DMS 273 treated with DMSO at 0.1 percent for 48 hours (cell line): ENCODE measurements at regions not wholly inside any gene's neighbourhood (a gene's known extent, or its start where the extent isn't known, plus 50 kb on each side); places are given as distances from the start of the nearest gene placed in this dataset.
"Not testable (repeated sequence)": the region's sequence is repeated elsewhere in the genome, so short reads cannot be mapped to it uniquely, and the experiment has no call there.

Source experiments
- DNase-seq: peaks from one replicate; lab custom pipeline; 2025; lab: John Stamatoyannopoulos, UW

DNA sequence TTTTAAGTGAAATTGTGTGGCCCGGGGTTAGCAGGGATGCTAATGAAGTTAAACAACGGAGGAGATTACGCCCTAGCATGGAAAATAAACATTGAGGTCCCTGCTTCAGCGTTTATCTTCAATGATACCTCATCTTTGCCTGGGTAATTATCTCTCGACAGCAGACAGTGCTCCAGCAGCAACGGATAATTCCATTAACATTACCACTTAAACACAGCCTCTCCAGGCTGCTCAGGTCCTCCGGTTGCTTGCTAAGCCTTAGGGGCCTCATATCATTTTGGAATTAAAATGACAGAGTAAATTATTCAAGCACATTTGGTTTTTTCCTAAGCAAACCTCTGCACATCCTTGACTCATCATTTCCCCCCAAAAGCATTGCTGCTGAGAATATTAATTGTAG is 281.5 kb upstream of the KLF3 start:
- DNase-seq: no peak

GRCh38 chr4:38383646-38384121 is 280.3 kb upstream of the KLF3 start:
- DNase-seq: no peak

DNA sequence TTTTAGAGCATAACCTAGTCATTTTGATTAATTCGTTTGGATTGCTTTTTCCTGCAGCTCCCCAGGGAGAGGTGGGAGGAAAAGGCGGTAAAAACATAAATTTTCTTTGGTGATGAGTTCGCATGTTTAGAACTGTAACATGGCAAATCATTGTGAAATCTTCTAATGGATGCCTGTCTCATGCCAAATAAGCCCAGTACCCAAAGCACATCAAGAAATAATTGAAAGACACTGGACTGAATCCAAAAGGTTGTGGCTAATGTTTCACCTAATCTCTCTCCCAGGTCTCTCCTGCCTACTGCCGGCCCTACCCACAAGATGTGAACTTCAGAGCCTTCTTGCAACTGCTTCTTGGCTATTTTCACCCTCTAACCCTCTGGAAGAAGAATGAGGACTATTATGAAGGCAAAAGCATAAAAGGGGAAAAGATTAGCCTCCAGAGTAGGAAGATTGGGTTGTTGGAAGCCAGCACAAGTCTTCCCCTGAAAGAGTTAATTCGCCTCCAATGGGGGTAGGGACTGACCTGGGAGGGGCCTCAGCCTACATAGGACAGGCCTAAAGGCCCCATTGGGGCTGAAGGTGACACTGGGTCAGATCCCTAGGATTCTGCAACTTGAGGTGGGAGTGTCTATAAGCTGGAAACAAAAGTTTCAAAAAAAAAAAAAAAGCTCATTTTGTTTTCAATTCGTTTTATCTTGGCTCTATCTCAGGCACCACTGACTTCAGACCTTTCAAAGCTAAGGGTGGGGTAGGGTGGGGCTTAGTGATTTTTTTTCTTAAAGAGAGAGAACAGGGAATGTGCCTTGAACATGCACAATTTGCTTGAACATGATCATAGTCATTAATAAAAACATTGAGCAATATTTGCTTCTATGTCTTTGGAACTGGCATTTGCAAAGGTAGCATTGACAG is 278.6 kb upstream of the KLF3 start:
- DNase-seq: no peak

DNA sequence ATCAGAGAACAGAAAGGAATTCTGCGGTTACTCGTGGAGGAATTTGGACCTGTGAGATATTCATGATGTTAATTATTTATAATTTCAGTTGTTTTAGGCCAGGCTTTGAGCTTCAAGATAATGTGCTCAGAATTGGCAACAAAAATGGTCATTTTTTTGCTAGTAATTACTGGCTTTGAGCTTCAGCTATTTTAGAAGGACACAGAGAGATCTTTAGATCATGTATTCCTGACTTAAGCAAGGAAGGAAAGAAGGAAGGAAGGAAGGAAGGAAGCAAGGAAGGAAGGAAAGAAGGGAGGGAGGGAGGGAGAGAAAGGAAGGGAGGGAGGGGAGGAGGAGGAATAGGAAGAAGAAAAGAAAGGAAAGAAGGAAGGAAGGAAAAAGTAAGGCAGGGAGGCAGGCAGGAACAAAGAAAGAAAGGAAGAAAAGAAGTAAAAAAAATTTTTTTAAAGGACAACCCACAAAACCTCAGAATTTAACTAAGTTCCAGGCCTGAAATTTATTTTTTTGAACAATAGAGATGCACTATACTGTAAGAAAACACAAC is 277.9 kb upstream of the KLF3 start:
- no peak for DNase-seq

DNA sequence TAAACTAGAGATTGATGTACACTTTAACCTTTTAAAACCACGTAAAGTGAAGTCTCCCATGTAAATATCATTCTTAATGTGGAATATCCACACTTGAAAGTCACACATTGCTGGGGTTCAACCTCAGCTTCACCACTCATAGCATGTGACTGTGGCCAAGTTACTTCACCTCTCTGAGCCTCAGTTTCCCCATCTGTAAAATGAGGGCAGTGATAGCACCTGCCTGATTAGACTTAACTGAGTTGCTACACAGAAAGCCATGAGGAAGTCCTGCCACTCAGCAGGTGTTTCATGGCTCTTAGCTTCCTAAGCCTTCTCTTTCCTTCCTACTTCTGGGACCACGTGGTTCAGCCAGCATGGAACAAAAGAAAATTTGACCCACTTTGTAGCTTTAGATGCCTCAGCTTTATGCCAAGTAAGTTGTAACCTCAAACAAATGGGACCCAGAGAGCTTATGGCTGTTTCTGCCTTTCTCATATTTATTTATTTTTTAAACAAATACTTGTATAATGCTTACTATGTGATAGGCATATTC is 277.3 kb upstream of the KLF3 start:
- DNase-seq: no peak

GRCh38 chr4:38387348-38387747 is 276.7 kb upstream of the KLF3 start:
- DNase-seq: no peak

DNA sequence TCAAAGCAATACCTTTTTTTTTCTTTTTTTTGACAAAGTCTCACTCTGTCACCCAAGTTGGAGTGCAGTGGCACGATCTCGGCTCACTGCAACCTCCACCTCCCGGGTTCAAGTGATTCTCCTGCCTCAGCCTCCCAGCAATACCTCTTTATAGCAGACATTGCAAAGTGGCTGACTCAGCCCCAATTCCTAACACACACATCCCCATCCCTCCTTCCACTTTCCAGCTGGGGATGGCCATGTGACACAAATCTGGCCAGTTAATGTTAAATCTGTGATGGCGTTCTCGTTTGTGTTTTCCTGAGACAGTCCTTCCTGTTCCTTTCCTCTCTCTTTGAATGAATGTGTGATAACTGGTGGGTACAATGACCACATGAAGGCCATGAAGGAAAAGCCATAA is 276.2 kb upstream of the KLF3 start:
- no peak for DNase-seq

DNA sequence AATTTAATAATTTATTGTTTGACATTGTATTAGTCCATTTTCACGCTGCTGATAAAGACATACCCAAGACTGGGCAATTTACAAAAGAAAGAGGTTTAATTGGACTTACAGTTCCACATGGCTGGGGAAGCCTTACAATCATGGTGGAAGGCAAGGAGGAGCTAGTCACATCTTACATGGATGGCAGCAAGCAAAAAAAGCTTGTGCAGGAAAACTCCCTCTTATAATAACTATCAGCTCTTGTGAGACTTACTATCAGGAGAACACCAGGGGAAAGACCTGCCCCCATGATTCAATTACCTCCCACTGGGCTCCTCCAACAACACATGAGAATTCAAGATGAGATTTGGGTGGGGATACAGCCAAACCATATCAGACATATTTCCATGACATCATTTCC is 275.1 kb upstream of the KLF3 start:
- not testable (repeated sequence) for DNase-seq

- DNase-seq: no peak
These were observed 272.9 kb upstream of the KLF3 start for GRCh38 chr4:38390969-38391545.

DNA sequence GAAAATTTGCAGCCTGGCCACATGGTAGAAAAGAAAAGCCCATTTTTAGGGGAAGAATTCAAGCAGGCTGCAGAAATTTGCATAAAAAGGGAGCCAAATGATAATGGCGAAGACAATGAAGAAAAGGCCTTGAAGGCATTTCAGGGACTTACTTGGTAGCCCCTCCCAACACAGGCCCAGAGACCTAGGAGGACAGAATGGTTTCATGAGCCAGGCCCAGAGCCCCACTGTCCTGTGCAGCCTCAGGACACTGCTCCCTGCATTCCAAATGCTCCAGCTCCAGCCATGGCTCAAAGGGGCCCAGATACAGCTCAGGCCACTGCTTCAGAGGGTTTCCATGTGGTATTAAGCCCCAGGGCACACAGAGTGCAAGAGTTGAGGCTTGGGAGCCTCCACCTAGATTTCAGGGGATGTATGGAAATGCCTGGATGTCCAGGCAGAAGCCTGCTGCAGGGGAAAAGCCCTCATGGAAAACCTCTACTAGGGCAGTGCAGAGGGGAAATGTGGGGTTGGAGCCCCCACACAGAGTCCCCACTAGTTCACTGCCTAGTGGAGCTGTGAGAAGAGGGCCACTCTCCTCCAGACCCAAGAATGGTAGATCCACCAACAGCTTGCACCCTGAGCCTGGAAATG is 271.7 kb upstream of the KLF3 start:
- no peak for DNase-seq

GRCh38 chr4:38396091-38396490 is 267.9 kb upstream of the KLF3 start:
- DNase-seq: no peak

DNA sequence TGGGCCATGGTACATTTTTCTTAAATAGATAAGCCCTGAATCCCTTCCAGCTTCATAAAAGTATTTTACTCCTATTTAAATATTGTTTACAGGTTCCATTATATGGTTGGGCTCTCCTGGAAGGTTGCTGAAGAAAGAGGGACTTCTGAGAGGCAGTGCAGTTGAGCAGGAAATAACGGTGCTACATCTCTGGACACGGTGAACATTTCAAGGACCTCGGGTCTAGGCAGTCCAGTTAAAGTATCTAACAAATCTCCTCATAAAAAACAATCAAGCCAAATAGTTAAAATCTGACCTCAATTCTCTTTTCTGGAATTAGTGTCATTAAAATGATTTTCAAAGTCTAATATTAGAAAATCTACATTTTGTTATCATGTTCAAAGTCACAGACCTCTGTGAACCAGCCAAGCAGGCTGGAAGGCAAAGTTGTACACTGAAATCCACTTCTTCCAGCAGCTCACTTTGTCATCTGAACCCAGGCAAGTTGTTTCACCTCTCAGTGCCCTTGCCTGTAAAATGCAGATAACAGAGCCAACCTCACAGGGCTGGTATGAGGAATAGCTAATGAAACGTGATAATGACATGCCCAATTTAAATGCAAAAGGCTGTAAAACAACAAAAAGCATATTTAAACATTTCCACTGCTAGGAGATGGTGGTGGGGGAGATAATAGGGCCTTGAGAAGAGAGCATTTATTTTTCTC is 267.0 kb upstream of the KLF3 start:
- no peak for DNase-seq

- no peak for DNase-seq
These were observed 263.1 kb upstream of the KLF3 start for GRCh38 chr4:38400946-38401345.

DNA sequence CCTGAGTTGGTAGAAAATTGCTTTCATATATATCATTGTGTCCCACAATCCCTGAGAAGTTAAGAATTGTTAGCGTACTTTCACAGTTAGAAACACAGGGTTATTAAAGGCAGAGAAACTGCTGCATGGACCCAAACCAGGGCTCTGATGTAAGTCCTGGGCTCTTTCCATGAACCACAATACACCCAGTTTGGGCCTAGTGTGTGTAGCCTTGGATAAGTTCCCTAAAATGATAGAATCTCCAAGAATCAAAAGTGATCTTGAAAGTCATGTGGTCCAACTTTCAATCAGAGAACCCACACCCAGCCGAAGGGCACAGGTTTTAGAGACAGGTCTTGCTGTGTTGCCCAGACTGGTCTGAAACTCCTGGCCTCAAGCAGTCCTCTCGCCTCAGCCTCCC is 257.8 kb upstream of the KLF3 start:
- DNase-seq: no peak

DNA sequence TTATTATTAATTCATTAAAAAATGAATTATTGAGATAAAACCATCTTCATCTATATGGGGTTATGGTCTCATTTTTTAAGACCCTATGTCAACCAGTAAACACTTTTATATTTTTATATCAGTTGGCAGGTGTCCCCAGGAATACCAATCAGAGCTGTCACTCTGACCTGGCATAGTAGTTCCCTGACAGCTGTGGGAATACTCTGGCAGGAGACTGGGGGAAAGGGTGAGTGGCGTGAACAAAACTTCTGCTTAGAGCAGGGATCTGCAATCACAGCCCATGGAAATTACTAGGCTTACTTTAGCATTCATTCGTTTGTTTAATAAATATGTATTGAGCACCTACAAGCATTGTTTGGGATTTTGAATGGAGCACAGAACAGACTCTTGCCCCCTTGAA is 254.1 kb upstream of the KLF3 start:
- DNase-seq: no peak

DNA sequence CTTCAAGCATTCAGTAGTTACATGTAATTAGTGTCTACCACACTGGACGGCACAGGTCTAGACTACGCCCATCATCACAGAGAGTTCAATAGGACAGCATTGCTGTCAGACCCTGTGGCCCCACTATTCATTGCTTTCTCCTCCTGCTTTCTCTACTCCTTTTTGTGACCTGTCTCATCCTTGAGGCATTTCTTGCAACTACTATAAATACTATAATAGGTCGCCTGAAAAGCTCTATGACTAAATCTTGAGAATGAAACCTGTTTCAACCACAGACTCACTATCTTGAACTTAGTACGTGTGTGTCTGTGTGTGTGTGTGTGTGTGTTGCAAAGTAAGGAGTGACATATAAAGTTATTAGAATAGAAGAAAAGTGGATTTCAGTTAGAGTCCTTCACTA is 252.9 kb upstream of the KLF3 start:
- DNase-seq: no peak

GRCh38 chr4:38411981-38412536 is 251.9 kb upstream of the KLF3 start:
- DNase-seq: no peak

DNA sequence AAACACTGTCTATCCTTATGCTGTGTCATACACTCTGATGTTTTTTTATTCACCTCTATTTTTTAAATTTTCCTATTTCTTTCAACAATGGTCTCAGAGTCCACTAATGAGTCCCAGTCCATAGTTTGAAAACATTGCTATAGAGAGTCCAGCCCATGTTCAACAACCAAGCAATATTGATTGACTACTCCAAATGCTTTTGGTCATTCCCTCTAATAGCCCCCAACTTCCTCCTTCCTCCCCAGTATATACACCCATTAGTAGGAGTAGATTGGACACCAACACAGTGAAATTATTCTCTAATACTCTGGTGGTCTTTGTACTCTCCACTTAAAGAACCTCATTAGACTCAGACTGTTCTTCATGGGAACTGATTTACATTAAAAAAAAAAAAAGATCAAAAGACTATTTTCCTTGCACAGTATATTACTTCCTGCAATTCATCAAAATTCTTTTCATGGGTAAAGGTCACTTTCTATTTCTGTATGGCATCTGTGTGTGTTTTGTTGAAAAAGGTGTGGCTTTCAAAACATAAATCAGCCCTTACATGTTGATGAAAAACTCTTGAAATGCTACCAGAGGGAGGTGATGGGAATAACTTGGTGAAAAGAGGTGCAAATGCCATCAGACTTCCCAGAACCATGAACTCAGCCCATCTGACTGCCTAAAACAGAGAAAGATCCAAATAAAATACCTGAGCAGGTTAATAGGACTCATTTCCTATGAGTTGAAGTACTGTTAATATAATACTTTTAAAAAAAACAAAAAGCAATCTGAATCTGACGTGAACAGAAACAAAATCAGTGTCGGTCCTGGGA is 250.3 kb upstream of the KLF3 start:
- DNase-seq: no peak

- no peak for DNase-seq
These were observed 249.6 kb upstream of the KLF3 start for GRCh38 chr4:38414410-38414809.

DNA sequence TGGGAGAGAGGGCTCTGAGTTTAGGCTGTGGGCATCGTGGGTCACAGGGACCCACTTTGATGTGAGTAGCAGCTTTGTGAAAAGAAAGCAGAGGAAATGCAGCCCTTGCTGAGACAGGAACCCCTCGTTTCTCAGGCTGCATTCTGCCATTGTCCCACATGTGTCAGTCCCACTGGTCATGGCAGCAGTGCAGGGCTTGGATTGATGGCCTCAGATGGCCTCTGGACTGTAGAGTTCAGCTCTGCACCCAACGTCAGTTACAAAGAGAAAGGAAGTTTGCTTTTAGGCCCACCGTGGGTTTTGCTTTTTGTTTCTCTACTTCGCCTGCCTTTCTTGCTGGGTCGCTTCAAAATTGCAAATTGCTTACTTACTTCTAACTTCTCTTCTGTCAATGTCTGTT is 248.3 kb upstream of the KLF3 start:
- no peak for DNase-seq
